Peyer's patch (tissue), 4 donors: ENCODE measurements at regions not wholly inside any gene's neighbourhood (a gene's known extent, or its start where the extent isn't known, plus 50 kb on each side); places are given as distances from the start of the nearest gene placed in this dataset.

Source experiments
- CTCF ChIP-seq, 6 experiments: fragments of 450-650 bp in 4 of 6; fragments of 200-600 bp in 2 of 6; sonication (generic) in 1 of 6; IDR thresholded peaks; one replicate each; pipeline ENCODE4 v1.5.1; 2017 to 2019; ENCODE audit warnings: antibody characterized with exemption in 6 of 6, mild to moderate bottlenecking in 3 of 6, moderate library complexity in 1 of 6
- POLR2A ChIP-seq, 2 donors: fragments of 450-650 bp; IDR thresholded peaks; one replicate each; pipeline ENCODE4 v1.5.1; 2017; ENCODE audit warnings: antibody characterized with exemption in 2 of 2, mild to moderate bottlenecking in 2 of 2, moderate library complexity in 2 of 2

DNA sequence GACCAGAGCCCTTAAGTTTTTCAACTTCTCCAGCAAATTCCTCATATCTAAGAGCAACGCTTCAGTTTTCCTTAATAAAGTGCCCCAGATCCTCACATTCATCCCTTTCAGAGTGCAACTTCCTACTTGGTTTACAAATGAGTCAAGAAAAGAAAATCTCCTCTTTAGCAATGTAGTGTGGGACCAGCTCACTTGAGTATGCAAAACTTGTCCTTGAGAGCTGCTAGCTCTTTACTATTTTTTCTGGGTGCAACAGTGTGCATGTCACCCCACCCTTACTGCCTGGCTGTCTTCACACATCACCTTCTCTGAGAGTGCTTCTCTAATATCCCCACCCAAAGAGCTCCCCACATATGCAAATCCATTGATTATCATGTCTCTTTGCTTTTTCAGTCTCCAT, 203.1 kb upstream of the CAMK1G start:
- TF ChIP-seq POLR2A (IDR thresholded peaks at IDR 0.05) (no peak), CTCF (IDR thresholded peaks at IDR 0.05) (no peak)
